ENCODE measurements at regions not wholly inside any gene's neighbourhood (a gene's known extent, or its start where the extent isn't known, plus 50 kb on each side); places are given as distances from the start of the nearest gene placed in this dataset.

GRCh38 chr18:25830787-25831186 lies 259.6 kb downstream of the SS18 start:
- no peak for TF ChIP-seq CTCF (IDR thresholded peaks at IDR 0.05)
- TF ChIP-seq POLR2A (IDR thresholded peaks at IDR 0.05): no peak
